HG03097 (cell line): ENCODE measurements at regions not wholly inside any gene's neighbourhood (a gene's known extent, or its start where the extent isn't known, plus 50 kb on each side); places are given as distances from the start of the nearest gene placed in this dataset.
"Not testable (repeated sequence)": the region's sequence is repeated elsewhere in the genome, so short reads cannot be mapped to it uniquely, and the experiment has no call there.

ENCODE experiments used
- ATAC-seq: cut with Tn5 transposase; IDR thresholded peaks from one replicate; pipeline ENCODE4 v1.9.1; 2021; ENCODE audit not compliant: unreplicated experiment, low FRiP score

- ATAC-seq, result no peak
Observed at GRCh38 chr20:39766333-39766732, 804.2 kb downstream of the DHX35 start.

DNA sequence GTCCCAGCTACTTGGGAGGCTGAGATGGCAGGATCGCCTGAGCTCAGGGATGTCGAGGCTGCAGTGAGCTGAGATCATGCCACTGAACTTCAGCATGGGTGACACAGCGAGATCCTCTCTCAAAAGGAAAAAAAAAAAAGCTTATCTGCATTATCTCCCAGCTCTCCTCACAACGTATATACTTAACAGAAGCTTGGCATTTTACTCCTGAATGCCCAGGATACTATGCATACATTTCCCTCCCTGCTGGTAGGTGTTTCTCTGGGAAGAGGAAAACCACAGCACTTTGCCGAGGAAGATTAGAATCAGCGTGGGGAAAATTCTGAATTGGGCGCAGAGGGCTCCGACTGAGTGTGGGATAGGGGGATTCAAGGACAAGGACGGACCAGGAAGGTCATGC lies 800.6 kb downstream of the DHX35 start:
- ATAC-seq, result no peak

DNA sequence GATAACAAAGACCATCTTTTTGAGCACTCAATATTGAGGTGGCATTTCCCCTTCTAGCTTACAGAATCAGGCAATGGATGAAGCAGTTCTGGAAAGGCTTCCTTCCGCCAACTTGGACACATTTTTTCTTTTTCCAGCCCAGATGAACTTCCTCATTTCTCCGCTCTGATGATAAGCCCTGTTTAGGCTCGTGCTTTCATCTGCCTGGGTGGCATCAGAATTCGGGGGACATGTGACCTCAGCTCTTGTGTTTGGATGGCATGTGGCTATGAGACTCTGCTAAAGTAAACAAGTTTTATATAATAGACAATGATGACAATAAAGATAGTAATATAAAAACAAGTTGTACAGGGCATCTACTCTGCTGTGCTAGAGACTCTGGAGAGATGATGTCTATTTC lies 796.7 kb downstream of the DHX35 start:
- ATAC-seq, result no peak

- ATAC-seq, result no peak
Observed at GRCh38 chr20:39756828-39757227, 794.7 kb downstream of the DHX35 start.

DNA sequence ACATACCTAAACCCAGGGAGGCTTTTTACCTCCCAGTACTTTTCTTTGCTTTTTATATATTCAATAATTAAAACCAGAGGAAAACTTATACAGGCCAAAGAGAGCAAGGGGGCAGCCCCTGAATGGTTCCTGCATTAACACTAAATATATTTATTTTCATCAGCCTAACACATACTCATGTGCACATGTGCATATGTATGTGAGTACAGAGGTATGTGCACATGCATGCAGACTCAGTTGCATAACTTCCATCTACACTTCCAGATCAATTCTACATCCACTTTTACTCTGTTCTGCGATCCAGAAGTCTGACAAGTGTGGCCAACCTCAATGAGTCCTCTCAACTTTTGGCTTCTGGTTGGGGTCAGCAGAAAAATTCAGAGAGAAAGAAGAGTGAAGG lies 794.2 kb downstream of the DHX35 start:
- no peak for ATAC-seq

GRCh38 chr20:39752262-39752876 lies 790.2 kb downstream of the DHX35 start:
- no peak for ATAC-seq

- no peak for ATAC-seq
Observed at GRCh38 chr20:39751557-39752137, 789.5 kb downstream of the DHX35 start.

GRCh38 chr20:39745380-39745779 lies 783.2 kb downstream of the DHX35 start:
- ATAC-seq, result no peak

- no peak for ATAC-seq
Observed at GRCh38 chr20:39738651-39739050, 776.5 kb downstream of the DHX35 start.

- no peak for ATAC-seq
Observed at GRCh38 chr20:39736434-39737327, 774.5 kb downstream of the DHX35 start.

GRCh38 chr20:39725513-39725912 lies 763.4 kb downstream of the DHX35 start:
- ATAC-seq, result not testable (repeated sequence)

DNA sequence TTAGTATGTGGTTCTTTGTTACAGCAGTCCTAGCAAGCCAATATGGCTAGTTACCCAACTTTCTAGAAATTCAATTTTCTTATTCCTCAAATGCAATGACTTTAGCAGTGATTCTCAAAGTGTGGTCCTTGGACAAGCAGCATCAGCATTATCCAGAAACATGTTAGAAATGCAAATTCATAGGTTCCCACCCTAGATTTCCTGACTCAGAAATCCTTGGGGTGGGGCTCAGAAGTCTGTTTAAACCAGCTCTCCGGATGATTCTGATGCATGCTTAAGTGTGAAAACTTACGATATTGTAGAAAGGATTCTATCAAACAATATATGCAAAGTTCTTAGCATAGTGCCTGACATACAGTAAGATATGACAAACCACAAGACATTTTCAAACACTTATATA lies 757.1 kb downstream of the DHX35 start:
- no peak for ATAC-seq

- no peak for ATAC-seq
Observed at GRCh38 chr20:39717936-39718335, 755.8 kb downstream of the DHX35 start.

DNA sequence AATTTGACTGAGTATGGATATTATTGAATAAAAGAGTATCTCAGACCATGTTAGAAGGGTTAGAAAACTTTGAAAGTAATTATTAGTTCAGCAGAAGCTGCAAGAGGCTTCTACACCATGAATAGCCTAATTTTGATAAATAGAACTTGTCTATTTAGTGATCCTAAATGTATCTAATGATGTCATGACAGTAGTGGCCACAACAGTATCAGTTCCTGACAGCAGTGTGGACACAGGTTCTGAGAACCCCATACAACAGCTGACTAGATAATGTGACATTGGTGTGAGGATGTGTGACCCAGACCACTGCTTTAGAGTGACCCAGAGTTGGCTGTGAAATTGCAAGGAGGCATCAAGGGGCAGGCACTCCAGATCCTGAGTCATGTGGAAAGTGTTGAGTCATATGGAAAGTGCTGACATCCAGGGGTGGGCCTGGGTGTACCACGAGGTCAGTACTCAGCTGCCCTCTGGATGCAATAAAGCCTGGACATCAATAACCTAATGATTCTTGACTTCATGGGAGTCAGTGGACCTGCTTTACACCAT lies 754.7 kb downstream of the DHX35 start:
- no peak for ATAC-seq

GRCh38 chr20:39713076-39713840 lies 751.1 kb downstream of the DHX35 start:
- no peak for ATAC-seq

DNA sequence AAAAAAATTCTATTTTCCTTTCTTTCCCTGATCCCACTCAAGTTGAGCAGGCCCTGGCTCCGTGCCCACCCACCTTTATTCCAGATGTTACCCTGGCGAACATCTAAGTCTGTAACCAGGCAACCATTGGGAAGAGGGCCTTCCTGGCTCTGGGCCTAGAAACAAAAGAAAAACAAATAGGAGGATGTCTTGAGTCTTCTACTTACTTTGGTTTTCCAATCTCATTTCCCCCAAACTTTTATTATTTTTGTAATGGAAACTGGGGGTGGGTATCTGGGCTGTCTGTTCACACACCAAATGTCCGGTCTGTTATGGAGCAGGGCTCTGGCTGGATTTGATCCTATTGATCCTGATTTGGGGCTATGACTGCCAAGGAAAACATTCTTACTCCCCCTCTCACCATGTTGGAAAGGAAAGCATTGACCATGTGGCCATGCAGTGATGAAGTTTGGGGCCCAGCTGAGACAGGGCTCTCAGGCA lies 744.1 kb downstream of the DHX35 start:
- no peak for ATAC-seq

DNA sequence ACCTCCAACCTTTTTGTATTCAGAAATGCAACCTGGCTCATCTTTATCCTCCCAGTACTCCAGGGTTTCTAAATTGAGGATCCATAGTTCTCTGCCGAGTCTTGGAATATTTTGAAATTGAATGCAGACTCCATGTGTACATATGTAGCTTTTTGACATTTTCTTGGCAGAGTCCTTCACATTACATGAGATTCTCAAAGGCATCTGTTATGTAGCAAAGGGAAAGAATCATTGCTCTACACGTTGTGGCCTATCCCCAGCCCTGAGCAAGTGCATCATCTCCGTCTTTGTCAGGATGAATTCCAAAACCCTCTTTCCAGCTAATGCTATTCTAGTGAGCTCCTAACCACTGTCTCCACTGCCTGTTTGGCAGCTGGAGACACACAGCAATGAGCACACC lies 742.9 kb downstream of the DHX35 start:
- ATAC-seq, result no peak

DNA sequence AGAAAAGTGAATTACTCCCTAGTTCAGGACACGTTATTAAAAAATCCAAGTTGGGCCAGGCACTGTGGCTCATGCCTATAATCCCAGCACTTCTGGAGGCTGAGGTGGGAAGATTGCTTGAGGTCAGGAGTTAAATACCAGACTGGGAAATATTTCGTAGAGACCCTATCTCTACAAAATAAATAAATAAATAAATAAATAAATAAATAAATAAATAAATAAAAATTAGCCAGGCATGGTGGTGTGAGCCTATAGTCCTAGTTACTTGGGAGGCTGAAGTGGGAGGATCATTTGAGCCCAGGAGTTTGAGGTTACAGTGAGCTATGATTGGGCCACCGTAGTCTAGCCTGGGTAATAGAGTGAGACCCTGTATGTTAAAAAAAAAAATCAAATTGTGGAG lies 741.2 kb downstream of the DHX35 start:
- not testable (repeated sequence) for ATAC-seq

DNA sequence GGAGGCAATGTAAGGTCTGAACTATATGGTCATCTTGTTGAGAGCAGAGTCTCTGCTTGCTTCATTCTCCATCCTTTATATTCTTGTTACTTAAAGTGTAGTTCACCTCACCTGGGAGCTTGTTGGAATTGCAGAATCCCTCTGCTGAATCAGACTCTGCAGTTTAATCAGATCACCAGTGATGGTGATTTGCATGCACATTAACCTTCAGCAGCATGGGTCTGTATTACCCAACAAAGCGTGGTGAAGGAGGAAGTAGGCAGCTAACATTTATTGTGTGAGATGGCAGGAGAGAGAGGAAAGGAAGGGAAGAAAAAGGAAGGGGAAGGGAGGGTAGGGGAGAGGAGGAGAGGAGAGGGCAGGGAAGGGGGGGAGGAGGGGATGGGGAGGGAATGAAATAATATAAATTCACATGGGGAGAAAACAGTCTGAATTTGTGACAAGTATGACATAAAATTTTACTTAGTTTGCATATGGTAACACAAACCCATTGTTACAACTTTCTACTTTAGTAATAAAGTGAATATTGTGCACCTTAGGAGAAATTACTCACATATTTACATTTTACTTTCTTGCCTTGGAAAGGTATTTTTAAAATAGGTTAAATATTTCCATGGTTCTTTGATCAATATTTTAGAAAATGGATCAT lies 740.7 kb downstream of the DHX35 start:
- ATAC-seq, result no peak

GRCh38 chr20:39700528-39700927 lies 738.4 kb downstream of the DHX35 start:
- no peak for ATAC-seq
